Tibial artery (tissue), 4 donors: ENCODE measurements at regions not wholly inside any gene's neighbourhood (a gene's known extent, or its start where the extent isn't known, plus 50 kb on each side); places are given as distances from the start of the nearest gene placed in this dataset.
"Not testable (repeated sequence)": the region's sequence is repeated elsewhere in the genome, so short reads cannot be mapped to it uniquely, and the experiment has no call there.

ENCODE experiments used
- DNase-seq, 2 donors: peaks; one replicate each; pipeline ENCODE4 v3.0.0-alpha.2; 2019
- H3K27ac ChIP-seq, 2 donors: fragments of 200-600 bp; sonication (generic) in 1 of 2; 1 replicate in 1 of 2; 2 replicates in 1 of 2; pipeline ENCODE4 v1.5.1; 2018 to 2019; ENCODE audit warnings: mild to moderate bottlenecking in 1 of 2
- H3K27me3 ChIP-seq, 2 donors: fragments of 200-600 bp; sonication (generic) in 1 of 2; one replicate each; pipeline versions ENCODE4 v1.5.1 to v1.6.0; 2016 to 2019
- H3K36me3 ChIP-seq, 3 donors: fragments of 200-600 bp; sonication (generic) in 2 of 3; one replicate each; pipeline ENCODE4 v1.5.1; 2016 to 2019; ENCODE audit warnings: mild to moderate bottlenecking in 2 of 3
- H3K4me1 ChIP-seq, 4 donors: fragments of 200-600 bp; sonication (generic) in 2 of 4; 1 replicate in 3 of 4; 2 replicates in 1 of 4; pipeline ENCODE4 v1.5.1; 2016 to 2019
- H3K4me3 ChIP-seq, 2 donors: fragments of 200-600 bp; sonication (generic) in 1 of 2; 1 replicate in 1 of 2; 2 replicates in 1 of 2; pipeline ENCODE4 v1.5.1; 2018 to 2019; ENCODE audit warnings: mild to moderate bottlenecking in 2 of 2
- H3K9me3 ChIP-seq, 3 donors: fragments of 200-600 bp; sonication (generic) in 1 of 3; one replicate each; pipeline ENCODE4 v1.5.1; 2016 to 2019
- intact Hi-C: fragments of 100-400 bp; cut with DNase I; formaldehyde crosslinking; loops from one replicate; pipeline ENCODE4 v1.15.0; 2023; ENCODE audit warnings: low total_unique reads
- TF ChIP-seq, protein P1 (sequence below), 2 experiments: fragments of 200-600 bp in 1 of 2; fragments of 450-650 bp in 1 of 2; IDR thresholded peaks; one replicate each; pipeline ENCODE4 v1.5.1; 2017 to 2019; ENCODE audit warnings: antibody characterized with exemption in 2 of 2, mild to moderate bottlenecking in 1 of 2, moderate library complexity in 1 of 2

DNA sequence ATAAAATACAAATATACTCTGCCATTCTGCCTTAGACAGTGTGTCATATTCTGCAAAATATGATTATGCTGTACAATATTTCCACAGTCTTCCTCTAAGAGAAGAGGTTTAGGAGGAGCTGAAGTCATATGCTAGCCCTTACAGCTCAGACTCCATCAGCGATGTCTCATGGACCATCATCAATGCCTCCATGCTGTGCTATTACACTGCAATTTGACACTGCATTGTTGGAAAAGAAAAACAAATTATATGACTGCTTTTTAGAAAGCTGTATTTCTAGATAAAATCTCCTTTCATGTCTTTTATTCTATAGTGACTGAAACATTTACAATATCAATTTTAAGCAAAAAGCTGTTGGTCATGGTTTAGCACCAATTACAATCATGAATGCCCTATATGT, 1089.4 kb upstream of the MIR17HG start:
- Histone ChIP-seq H3K9me3 (peaks cover 0 to 5% (median 0%) of the 10 kb centered on the region in 3 donors), H3K4me3 (no peak overlapping the region), H3K4me1 (no peaks in the 10 kb centered on the region), H3K36me3 (no peaks in the 10 kb centered on the region), H3K27me3 (no peaks in the 10 kb centered on the region), H3K27ac (no peak overlapping the region)
- no peak for DNase-seq
- intact Hi-C loops: no loop called here
- TF ChIP-seq, protein P1, sequence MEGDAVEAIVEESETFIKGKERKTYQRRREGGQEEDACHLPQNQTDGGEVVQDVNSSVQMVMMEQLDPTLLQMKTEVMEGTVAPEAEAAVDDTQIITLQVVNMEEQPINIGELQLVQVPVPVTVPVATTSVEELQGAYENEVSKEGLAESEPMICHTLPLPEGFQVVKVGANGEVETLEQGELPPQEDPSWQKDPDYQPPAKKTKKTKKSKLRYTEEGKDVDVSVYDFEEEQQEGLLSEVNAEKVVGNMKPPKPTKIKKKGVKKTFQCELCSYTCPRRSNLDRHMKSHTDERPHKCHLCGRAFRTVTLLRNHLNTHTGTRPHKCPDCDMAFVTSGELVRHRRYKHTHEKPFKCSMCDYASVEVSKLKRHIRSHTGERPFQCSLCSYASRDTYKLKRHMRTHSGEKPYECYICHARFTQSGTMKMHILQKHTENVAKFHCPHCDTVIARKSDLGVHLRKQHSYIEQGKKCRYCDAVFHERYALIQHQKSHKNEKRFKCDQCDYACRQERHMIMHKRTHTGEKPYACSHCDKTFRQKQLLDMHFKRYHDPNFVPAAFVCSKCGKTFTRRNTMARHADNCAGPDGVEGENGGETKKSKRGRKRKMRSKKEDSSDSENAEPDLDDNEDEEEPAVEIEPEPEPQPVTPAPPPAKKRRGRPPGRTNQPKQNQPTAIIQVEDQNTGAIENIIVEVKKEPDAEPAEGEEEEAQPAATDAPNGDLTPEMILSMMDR (IDR thresholded peaks at IDR 0.05): no peak

DNA sequence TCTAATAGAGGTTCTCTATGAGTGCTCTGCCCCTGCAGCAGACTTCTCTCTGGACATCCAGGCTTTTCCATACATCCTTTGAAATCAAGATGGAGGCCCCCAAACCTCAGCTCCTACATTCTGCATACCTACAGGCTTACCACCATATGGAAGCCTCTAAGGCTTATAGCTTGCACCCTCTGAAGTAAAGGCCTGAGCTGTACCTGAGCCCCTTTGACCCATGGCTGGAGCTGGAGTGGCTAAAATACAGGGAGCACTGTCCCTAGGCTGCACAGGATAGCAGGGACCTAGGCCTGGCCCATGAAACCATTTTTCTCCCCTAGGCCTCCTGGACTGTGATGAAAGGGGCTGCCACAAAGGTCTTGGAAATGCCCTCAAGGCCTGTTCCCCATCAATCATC, 1086.1 kb upstream of the MIR17HG start:
- H3K9me3 ChIP-seq: no peaks in the 10 kb centered on the region
- TF ChIP-seq, protein P1 (IDR thresholded peaks at IDR 0.05): no peak
- H3K27ac ChIP-seq: no peak overlapping the region
- intact Hi-C loops: no loop called here
- no peak for DNase-seq
- no peaks in the 10 kb centered on the region for H3K27me3 ChIP-seq
- no peaks in the 10 kb centered on the region for H3K36me3 ChIP-seq
- H3K4me3 ChIP-seq: no peak overlapping the region
- no peaks in the 10 kb centered on the region for H3K4me1 ChIP-seq

DNA sequence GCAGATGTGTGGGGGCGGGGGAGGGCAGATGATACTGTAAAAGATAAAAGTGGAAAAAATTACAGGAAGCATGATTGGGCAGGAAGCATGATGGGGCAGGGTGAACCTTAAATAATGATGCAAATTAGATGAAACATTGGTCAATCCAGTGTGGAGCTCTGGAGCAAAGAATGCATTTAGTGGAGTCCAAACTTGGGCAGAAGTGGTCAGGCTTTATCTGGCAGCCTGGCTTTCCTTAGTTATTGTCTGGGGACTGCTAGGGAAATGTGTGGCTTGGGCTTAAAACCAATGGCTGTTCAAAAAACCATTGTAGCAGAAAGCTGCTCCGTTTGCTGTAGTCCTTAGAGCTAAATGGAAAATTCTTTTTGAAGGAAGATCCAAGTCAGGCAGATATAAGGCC, 1077.3 kb upstream of the MIR17HG start:
- DNase-seq: no peak
- intact Hi-C loops: no loop called here
- TF ChIP-seq, protein P1 (IDR thresholded peaks at IDR 0.05): no peak
- Histone ChIP-seq H3K4me1 (no peaks in the 10 kb centered on the region), H3K9me3 (no peaks in the 10 kb centered on the region), H3K27me3 (no peaks in the 10 kb centered on the region), H3K4me3 (no peak overlapping the region), H3K36me3 (no peaks in the 10 kb centered on the region), H3K27ac (no peak overlapping the region)

DNA sequence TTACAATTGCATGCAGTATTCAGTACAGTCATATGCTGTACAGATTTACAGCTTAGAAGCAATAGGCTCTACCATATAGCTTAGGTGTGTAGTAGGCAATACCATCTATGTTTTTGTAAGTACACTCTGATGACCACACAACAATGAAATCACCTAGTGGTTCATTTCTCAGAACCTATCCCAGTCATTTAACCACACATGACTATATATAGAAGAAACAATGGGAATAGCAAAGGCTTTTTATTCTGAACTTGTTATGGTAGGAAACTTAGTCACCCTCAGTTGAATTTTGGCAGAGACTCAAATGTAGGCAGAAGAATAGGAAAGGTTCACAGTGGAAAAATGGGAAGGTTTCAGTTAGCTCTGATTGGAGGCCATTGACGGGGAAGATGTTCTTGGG, 1075.1 kb upstream of the MIR17HG start:
- Histone ChIP-seq H3K4me3 (no peak overlapping the region), H3K9me3 (no peaks in the 10 kb centered on the region), H3K27ac (no peak overlapping the region), H3K36me3 (no peaks in the 10 kb centered on the region), H3K4me1 (no peaks in the 10 kb centered on the region), H3K27me3 (no peaks in the 10 kb centered on the region)
- TF ChIP-seq, protein P1 (IDR thresholded peaks at IDR 0.05): no peak
- intact Hi-C loops: no loop called here
- no peak for DNase-seq

DNA sequence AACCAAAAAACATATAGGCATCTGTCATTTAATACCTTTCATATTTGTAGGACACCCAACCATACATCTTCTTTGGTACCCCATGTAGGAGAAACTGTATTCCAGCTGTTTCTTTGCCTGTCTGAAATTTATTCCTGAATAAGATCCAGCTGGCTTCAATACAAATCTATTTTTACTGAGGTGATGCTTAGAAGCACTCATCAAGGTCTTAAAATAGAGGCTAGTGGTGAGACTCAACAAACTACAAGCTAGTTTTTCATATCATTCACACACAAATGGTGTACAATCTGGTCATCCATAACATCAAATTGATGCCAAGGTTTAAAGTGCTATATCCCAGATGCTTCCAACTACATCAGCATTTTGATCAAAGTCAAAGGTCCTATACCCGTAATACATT, 1071.3 kb upstream of the MIR17HG start:
- TF ChIP-seq, protein P1 (IDR thresholded peaks at IDR 0.05): no peak
- H3K27ac ChIP-seq: no peak overlapping the region
- H3K9me3 ChIP-seq: no peaks in the 10 kb centered on the region
- H3K4me3 ChIP-seq: no peak overlapping the region
- no peaks in the 10 kb centered on the region for H3K27me3 ChIP-seq
- intact Hi-C loops: no loop called here
- no peaks in the 10 kb centered on the region for H3K4me1 ChIP-seq
- no peak for DNase-seq
- no peaks in the 10 kb centered on the region for H3K36me3 ChIP-seq

DNA sequence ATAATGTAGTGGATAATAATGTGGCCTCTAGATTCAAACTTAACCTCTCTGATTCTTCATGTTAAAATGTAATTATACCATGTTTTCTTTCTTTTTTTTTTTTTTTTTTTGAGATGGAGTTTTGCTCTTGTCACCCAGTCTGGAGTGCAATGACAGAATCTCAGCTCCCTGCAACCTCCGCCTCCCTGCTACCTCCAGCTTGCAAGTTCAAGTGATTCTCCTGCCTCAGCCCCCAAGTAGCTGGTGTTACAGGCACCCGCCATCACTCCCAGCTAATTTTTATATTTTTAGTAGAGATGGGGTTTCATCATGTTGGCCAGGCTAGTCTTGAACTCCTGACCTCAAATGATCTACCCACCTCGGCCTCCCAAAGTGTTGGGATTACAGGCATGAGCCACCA, 1069.3 kb upstream of the MIR17HG start:
- intact Hi-C loops, H3K27me3 ChIP-seq, H3K27ac ChIP-seq, DNase-seq, H3K9me3 ChIP-seq, H3K4me3 ChIP-seq, H3K4me1 ChIP-seq, H3K36me3 ChIP-seq: not testable (repeated sequence)
